ENCODE measurements at regions not wholly inside any gene's neighbourhood (a gene's known extent, or its start where the extent isn't known, plus 50 kb on each side); places are given as distances from the start of the nearest gene placed in this dataset.

- TF ChIP-seq ZC3H10 (CRISPR knock-in tag; IDR thresholded peaks at IDR 0.05) (no peak), POU6F1 (CRISPR knock-in tag; IDR thresholded peaks at IDR 0.05; ENCODE audit: borderline replicate concordance, low read depth) (no peak), TOX (CRISPR knock-in tag; IDR thresholded peaks at IDR 0.05; ENCODE audit: borderline replicate concordance) (no peak), RARB (CRISPR knock-in tag; IDR thresholded peaks at IDR 0.05) (no peak)
Measured at GRCh38 chr12:19704966-19705365, 265.7 kb downstream of the AEBP2 start.

Data from SK-N-SH treated with all-trans-retinoic acid at 6 μM for 48 hours (cell line).